GM21723 (cell line): ENCODE measurements at regions not wholly inside any gene's neighbourhood (a gene's known extent, or its start where the extent isn't known, plus 50 kb on each side); places are given as distances from the start of the nearest gene placed in this dataset.
"Not testable (repeated sequence)": the region's sequence is repeated elsewhere in the genome, so short reads cannot be mapped to it uniquely, and the experiment has no call there.

Source experiments
- ATAC-seq: cut with Tn5 transposase; IDR thresholded peaks from one replicate; pipeline ENCODE4 v1.9.1; 2021; ENCODE audit warnings: mild to moderate bottlenecking, moderate library complexity; ENCODE audit not compliant: unreplicated experiment

- no peak for ATAC-seq
Measured at GRCh38 chr4:124431653-124432192, 280.8 kb downstream of the ANKRD50 start.

GRCh38 chr4:124432500-124432899, 280.0 kb downstream of the ANKRD50 start:
- no peak for ATAC-seq

GRCh38 chr4:124433044-124433443, 279.5 kb downstream of the ANKRD50 start:
- no peak for ATAC-seq

- no peak for ATAC-seq
Measured at GRCh38 chr4:124433500-124433899, 279.0 kb downstream of the ANKRD50 start.

GRCh38 chr4:124435274-124435950, 277.1 kb downstream of the ANKRD50 start:
- ATAC-seq: no peak

GRCh38 chr4:124437853-124438495, 274.6 kb downstream of the ANKRD50 start:
- no peak for ATAC-seq

GRCh38 chr4:124445071-124445470, 267.5 kb downstream of the ANKRD50 start:
- ATAC-seq: no peak

GRCh38 chr4:124449881-124450280, 262.7 kb downstream of the ANKRD50 start:
- ATAC-seq: no peak

- ATAC-seq: no peak
Measured at GRCh38 chr4:124450851-124451250, 261.7 kb downstream of the ANKRD50 start.

- ATAC-seq: no peak
Measured at GRCh38 chr4:124454772-124455270, 257.7 kb downstream of the ANKRD50 start.

GRCh38 chr4:124455671-124456070, 256.9 kb downstream of the ANKRD50 start:
- no peak for ATAC-seq

- no peak for ATAC-seq
Measured at GRCh38 chr4:124459196-124459940, 253.2 kb downstream of the ANKRD50 start.

GRCh38 chr4:124459941-124460310, 252.6 kb downstream of the ANKRD50 start:
- ATAC-seq: no peak

GRCh38 chr4:124461592-124461991, 250.9 kb downstream of the ANKRD50 start:
- ATAC-seq: not testable (repeated sequence)

- no peak for ATAC-seq
Measured at GRCh38 chr4:124462954-124463828, 249.3 kb downstream of the ANKRD50 start.

- no peak for ATAC-seq
Measured at GRCh38 chr4:124464836-124465235, 247.7 kb downstream of the ANKRD50 start.

- no peak for ATAC-seq
Measured at GRCh38 chr4:124468360-124468759, 244.2 kb downstream of the ANKRD50 start.

- no peak for ATAC-seq
Measured at GRCh38 chr4:124469981-124470380, 242.6 kb downstream of the ANKRD50 start.

- no peak for ATAC-seq
Measured at GRCh38 chr4:124478470-124478869, 234.1 kb downstream of the ANKRD50 start.

GRCh38 chr4:124480061-124480460, 232.5 kb downstream of the ANKRD50 start:
- no peak for ATAC-seq

- no peak for ATAC-seq
Measured at GRCh38 chr4:124481123-124481522, 231.4 kb downstream of the ANKRD50 start.
